Astrocyte (in vitro differentiated cells and primary cell): ENCODE measurements at regions not wholly inside any gene's neighbourhood (a gene's known extent, or its start where the extent isn't known, plus 50 kb on each side); places are given as distances from the start of the nearest gene placed in this dataset.

Source experiments
- DNase-seq: peaks from one replicate; pipeline ENCODE4 v3.0.0-alpha.2; 2010; ENCODE audit warnings: low read depth
- FAIRE-seq: peaks from 2 replicates; lab custom pipeline; 2011; peaks lifted over from hg19 to GRCh38; lab: Jason Lieb, UNC
- H2AFZ ChIP-seq: 2 replicates; pipeline ENCODE4 v1.6.0; 2012; ENCODE audit warnings: low read depth, low read length, inconsistent platforms
- H3K27ac ChIP-seq: 2 replicates; pipeline ENCODE4 v1.5.1; 2011; ENCODE audit warnings: low read depth, low read length, inconsistent platforms
- H3K27me3 ChIP-seq: 2 replicates; pipeline ENCODE4 v1.6.0; 2011; ENCODE audit warnings: low read length, inconsistent platforms; ENCODE audit not compliant: insufficient read depth
- H3K36me3 ChIP-seq: 2 replicates; pipeline ENCODE4 v1.5.1; 2011; ENCODE audit warnings: low read length, inconsistent platforms; ENCODE audit not compliant: insufficient read depth
- H3K4me1 ChIP-seq: 2 replicates; pipeline ENCODE4 v1.5.1; 2011; ENCODE audit warnings: low read length, inconsistent platforms; ENCODE audit not compliant: insufficient read depth
- H3K4me2 ChIP-seq: 2 replicates; pipeline ENCODE4 v1.6.0; 2012; ENCODE audit warnings: low read length, inconsistent platforms
- H3K4me3 ChIP-seq: 2 replicates; pipeline ENCODE4 v1.5.1; 2011; ENCODE audit warnings: low read depth, mild to moderate bottlenecking, low read length, inconsistent platforms; ENCODE audit not compliant: insufficient read depth
- H3K79me2 ChIP-seq: 2 replicates; pipeline ENCODE4 v1.6.0; 2012; ENCODE audit warnings: mild to moderate bottlenecking, low read length, inconsistent platforms; ENCODE audit not compliant: insufficient read depth
- H3K9ac ChIP-seq: 2 replicates; pipeline ENCODE4 v1.6.0; 2012; ENCODE audit warnings: mild to moderate bottlenecking, low read length, inconsistent platforms
- H3K9me3 ChIP-seq: 2 replicates; pipeline ENCODE4 v1.5.1; 2012; ENCODE audit warnings: low read depth, mild to moderate bottlenecking, low read length, inconsistent platforms; ENCODE audit not compliant: insufficient read depth
- H4K20me1 ChIP-seq: 2 replicates; pipeline ENCODE4 v1.6.0; 2012; ENCODE audit warnings: low read length, inconsistent platforms; ENCODE audit not compliant: insufficient read depth
- H3K27ac Mint-ChIP-seq: one replicate; pipeline ENCODE4 v1.8.0; 2021; ENCODE audit warnings: mild to moderate bottlenecking, mixed read lengths; ENCODE audit not compliant: unreplicated experiment
- H3K27me3 Mint-ChIP-seq: one replicate; pipeline ENCODE4 v1.8.0; 2021; ENCODE audit warnings: low read depth, mixed read lengths; ENCODE audit not compliant: unreplicated experiment
- H3K36me3 Mint-ChIP-seq: one replicate; pipeline ENCODE4 v1.8.0; 2021; ENCODE audit warnings: low read depth, mixed read lengths; ENCODE audit not compliant: unreplicated experiment
- H3K4me1 Mint-ChIP-seq: one replicate; pipeline ENCODE4 v1.8.0; 2021; ENCODE audit warnings: low read depth, mixed read lengths; ENCODE audit not compliant: unreplicated experiment
- H3K4me3 Mint-ChIP-seq: one replicate; pipeline ENCODE4 v1.8.0; 2021; ENCODE audit warnings: mild to moderate bottlenecking, moderate library complexity, mixed read lengths; ENCODE audit not compliant: unreplicated experiment
- H3K9me3 Mint-ChIP-seq: one replicate; pipeline ENCODE4 v1.8.0; 2021; ENCODE audit warnings: mild to moderate bottlenecking, mixed read lengths; ENCODE audit not compliant: unreplicated experiment
- CTCF ChIP-seq: IDR thresholded peaks from 2 replicates; pipeline ENCODE4 v1.5.1; 2011; ENCODE audit warnings: low read depth, mild to moderate bottlenecking, inconsistent platforms, low read length, moderate library complexity; ENCODE audit not compliant: insufficient read depth
- EZH2 ChIP-seq: IDR thresholded peaks from 2 replicates; pipeline ENCODE4 v1.6.1; 2012; ENCODE audit warnings: mild to moderate bottlenecking, low read length, inconsistent platforms; ENCODE audit not compliant: insufficient read depth

GRCh38 chr5:34604119-34604675 lies 51.9 kb upstream of the RAI14 start:
- Histone ChIP-seq H3K9ac (no peak overlapping the region), H3K79me2 (no peaks in the 10 kb centered on the region), H3K36me3 (no peaks in the 10 kb centered on the region), H3K9me3 (no peaks in the 10 kb centered on the region), H3K4me2 (no peak overlapping the region), H3K27me3 (no peaks in the 10 kb centered on the region), H3K27ac (no peak overlapping the region), H2AFZ (no peak overlapping the region), H3K4me1 (peaks cover 17% of the 10 kb centered on the region), H3K4me3 (no peak overlapping the region), H4K20me1 (no peaks in the 10 kb centered on the region)
- no peak overlapping the region for H3K27ac Mint-ChIP-seq
- TF ChIP-seq EZH2 (no peak), CTCF (no peak)
- no peak for DNase-seq
- H3K4me1 Mint-ChIP-seq: peaks cover 16% of the 10 kb centered on the region
- no peak for FAIRE-seq
- peaks cover 2% of the 10 kb centered on the region for H3K9me3 Mint-ChIP-seq
- no peak overlapping the region for H3K4me3 Mint-ChIP-seq
- no peaks in the 10 kb centered on the region for H3K36me3 Mint-ChIP-seq
- H3K27me3 Mint-ChIP-seq: no peaks in the 10 kb centered on the region

- Mint-ChIP-seq H3K36me3 (no peaks in the 10 kb centered on the region), H3K9me3 (no peaks in the 10 kb centered on the region), H3K4me1 (peaks cover 33% of the 10 kb centered on the region), H3K27me3 (no peaks in the 10 kb centered on the region), H3K4me3 (no peak overlapping the region), H3K27ac (no peak overlapping the region)
- DNase-seq (no peak), FAIRE-seq (no peak)
- H3K9me3 ChIP-seq: no peaks in the 10 kb centered on the region
- H2AFZ ChIP-seq: no peak overlapping the region
- no peak overlapping the region for H3K27ac ChIP-seq
- H3K36me3 ChIP-seq: no peaks in the 10 kb centered on the region
- peaks cover 27% of the 10 kb centered on the region for H3K4me1 ChIP-seq
- no peaks in the 10 kb centered on the region for H3K27me3 ChIP-seq
- no peaks in the 10 kb centered on the region for H3K79me2 ChIP-seq
- H3K9ac ChIP-seq: no peak overlapping the region
- H3K4me3 ChIP-seq: no peak overlapping the region
- H4K20me1 ChIP-seq: no peaks in the 10 kb centered on the region
- no peak for TF ChIP-seq EZH2
- TF ChIP-seq CTCF: no peak
- no peak overlapping the region for H3K4me2 ChIP-seq
Measured at GRCh38 chr5:34606101-34606500, 50.0 kb upstream of the RAI14 start.
